Mesodermal cell (in vitro differentiated cells): ENCODE measurements at regions not wholly inside any gene's neighbourhood (a gene's known extent, or its start where the extent isn't known, plus 50 kb on each side); places are given as distances from the start of the nearest gene placed in this dataset.

Source experiments
- H3K27ac ChIP-seq: 2 replicates; pipeline ENCODE4 v1.7.0; 2013; ENCODE audit warnings: mild to moderate bottlenecking, low read depth, low read length, moderate library complexity; ENCODE audit not compliant: severe bottlenecking
- H3K36me3 ChIP-seq: 2 replicates; pipeline ENCODE4 v1.7.1; 2013; ENCODE audit warnings: mild to moderate bottlenecking, low read length, moderate library complexity; ENCODE audit not compliant: control insufficient read depth, insufficient read depth
- H3K4me1 ChIP-seq: one replicate; pipeline ENCODE4 v1.7.1; 2013; ENCODE audit warnings: mild to moderate bottlenecking, low read length; ENCODE audit not compliant: insufficient read depth, control insufficient read depth, poor library complexity, severe bottlenecking
- H3K4me3 ChIP-seq: 2 replicates; pipeline ENCODE4 v1.7.0; 2013; ENCODE audit warnings: low read length, control low read depth, mild to moderate bottlenecking; ENCODE audit not compliant: insufficient read depth, poor library complexity, severe bottlenecking; ENCODE audit errors: extremely low read depth
- H3K9me3 ChIP-seq: 2 replicates; pipeline ENCODE4 v1.7.1; 2013; ENCODE audit warnings: mild to moderate bottlenecking, low read length, moderate library complexity; ENCODE audit not compliant: control insufficient read depth
- WGBS, 2 experiments: methylation state at CpG; one replicate each; pipeline ENCODE4 v1.1.5; 2013; ENCODE audit warnings: missing lambda C conversion rate in 2 of 2; ENCODE audit not compliant: insufficient coverage in 2 of 2; 5-methylcytosine and 5-hydroxymethylcytosine counted together

DNA sequence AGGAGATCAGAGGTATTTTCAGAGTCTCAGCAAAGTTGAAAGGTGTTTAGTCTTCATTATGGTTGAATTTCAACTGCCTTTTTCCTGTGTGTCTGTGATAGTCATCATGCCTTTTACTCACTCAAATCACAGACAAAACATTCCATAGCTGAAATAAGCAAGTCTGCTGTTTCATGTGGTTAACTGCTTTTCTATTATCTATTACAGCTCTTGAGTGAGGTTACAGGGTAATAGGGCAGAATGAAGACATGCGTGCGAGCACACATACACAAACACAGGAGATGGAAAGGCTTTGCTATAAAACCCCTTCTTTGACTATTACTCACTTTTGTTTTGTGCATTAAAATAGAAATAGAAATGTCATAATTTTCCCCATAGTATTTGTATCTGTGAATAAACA lies 192.6 kb upstream of the RARB start:
- WGBS, 2 experiments = no CpG with 5 or more reads among the region's 2 CpGs
- Histone ChIP-seq H3K4me1 (peaks cover 12% of the 10 kb centered on the region), H3K36me3 (no peaks in the 10 kb centered on the region), H3K27ac (peak overlapping the region; percentile 75), H3K9me3 (no peaks in the 10 kb centered on the region), H3K4me3 (no peak overlapping the region)

DNA sequence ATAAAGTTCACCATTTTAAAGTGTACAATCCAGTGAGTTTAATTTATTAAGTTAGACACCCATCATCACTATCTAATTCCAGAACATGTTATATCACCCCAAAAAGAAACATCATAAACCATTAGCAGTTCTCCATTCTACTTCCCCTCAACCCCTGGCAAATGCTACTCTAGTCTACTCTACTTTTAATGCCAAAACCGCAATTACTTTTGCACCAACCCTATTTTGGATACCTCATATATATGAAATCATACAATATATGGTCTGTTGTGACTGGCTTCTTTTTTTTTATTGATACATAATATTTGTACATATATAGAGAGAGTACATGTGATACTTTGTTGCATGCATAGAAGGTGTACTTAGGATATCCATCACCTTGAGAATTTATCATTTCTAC lies 190.5 kb upstream of the RARB start:
- Histone ChIP-seq H3K27ac (no peak overlapping the region), H3K9me3 (peaks cover 4% of the 10 kb centered on the region), H3K4me1 (peaks cover 12% of the 10 kb centered on the region), H3K36me3 (no peaks in the 10 kb centered on the region), H3K4me3 (no peak overlapping the region)
- no CpG with 5 or more reads among the region's 1 CpG for WGBS, 2 experiments

- Histone ChIP-seq H3K9me3 (peaks cover 10% of the 10 kb centered on the region), H3K36me3 (no peaks in the 10 kb centered on the region), H3K27ac (no peak overlapping the region), H3K4me3 (no peak overlapping the region), H3K4me1 (peaks cover 12% of the 10 kb centered on the region)
- no CpG with 5 or more reads among the region's 1 CpG for WGBS, 2 experiments
These were observed 189.0 kb upstream of the RARB start for GRCh38 chr3:25239042-25239441.

DNA sequence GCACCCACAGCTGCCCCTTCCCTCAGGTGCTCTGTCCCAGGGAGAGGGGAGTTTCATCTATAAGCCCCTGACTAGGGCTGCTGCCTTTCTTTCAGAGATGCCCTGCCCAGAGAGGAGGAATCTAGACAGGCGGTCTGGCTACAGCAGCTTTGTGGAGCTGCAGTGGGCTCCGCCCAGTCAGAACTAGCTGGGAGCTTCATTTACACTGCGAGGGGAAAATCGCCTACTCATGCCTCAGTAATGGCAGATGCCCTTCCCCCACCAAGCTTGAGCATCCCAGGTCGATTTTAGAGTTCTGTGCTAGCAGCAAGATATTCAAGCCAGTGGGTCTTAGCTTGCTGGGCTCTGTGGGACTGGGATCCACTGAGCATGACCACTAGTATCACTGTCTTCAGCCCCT lies 181.2 kb upstream of the RARB start:
- Histone ChIP-seq H3K4me1 (peaks cover 5% of the 10 kb centered on the region), H3K9me3 (peaks cover 16% of the 10 kb centered on the region), H3K4me3 (no peak overlapping the region), H3K36me3 (no peaks in the 10 kb centered on the region), H3K27ac (no peak overlapping the region)
- 80 to 84% methylated on average over 4 to 5 of the region's 5 CpGs for WGBS, 2 experiments

DNA sequence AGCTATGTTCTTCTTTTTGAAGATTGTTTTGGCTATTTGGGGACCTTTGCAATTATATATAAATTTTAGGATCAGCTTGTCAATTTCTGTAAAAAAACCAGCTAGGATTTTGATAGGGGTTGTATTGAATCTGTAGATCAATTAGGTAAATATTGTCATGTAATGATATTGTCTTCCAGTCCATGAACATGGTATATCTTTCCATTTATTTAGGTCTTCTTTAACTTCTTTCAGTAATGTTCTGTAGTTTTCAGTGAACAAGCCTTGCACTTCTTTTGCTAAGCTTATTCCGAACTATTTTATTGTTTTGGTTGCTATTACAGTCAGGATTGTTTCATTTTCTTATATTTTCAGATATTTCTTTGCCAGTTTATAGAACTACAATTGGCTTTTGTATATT lies 175.8 kb upstream of the RARB start:
- Histone ChIP-seq H3K9me3 (peaks cover 7% of the 10 kb centered on the region), H3K4me1 (no peaks in the 10 kb centered on the region), H3K36me3 (no peaks in the 10 kb centered on the region), H3K4me3 (no peak overlapping the region), H3K27ac (no peak overlapping the region)
- WGBS, 2 experiments = no CpG with 5 or more reads among the region's 1 CpG

DNA sequence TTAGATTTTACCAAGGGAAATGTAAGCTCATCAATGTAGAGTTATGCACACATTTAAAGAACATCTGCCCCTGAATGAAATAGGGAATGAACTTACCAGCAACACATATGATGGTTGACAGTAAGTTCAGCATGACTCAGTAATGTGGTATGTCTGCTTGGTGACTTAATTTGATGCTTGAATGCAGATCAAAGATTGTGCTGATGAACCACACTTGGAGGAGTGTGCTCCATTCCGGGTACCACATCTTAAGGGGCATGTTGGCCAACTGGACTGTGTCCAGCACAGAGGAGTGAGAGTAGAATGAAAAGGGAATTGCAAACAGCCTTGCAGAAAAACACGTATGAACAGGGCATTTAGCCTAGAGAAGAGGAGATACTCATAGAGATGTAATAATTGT lies 171.0 kb upstream of the RARB start:
- no peaks in the 10 kb centered on the region for H3K36me3 ChIP-seq

DNA sequence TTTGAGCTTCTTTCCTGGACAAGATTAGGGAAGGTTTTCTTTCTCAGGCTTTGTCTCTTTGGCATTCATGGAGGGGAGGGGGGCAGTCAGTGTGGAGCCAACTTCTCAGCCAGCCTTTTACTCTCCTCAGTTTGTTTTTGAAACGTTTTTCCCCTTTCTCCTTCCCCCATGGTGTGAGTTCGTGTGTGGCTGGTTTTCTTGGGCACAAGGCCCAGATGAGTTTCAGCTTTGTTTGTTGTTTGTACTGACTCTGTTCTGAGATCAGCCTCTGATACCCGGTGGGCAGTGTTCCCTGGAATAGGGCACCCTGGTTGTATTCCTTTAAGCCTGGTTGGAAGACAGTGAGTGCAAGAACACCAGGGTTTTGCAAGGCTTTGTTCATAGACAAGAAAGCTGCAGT lies 168.2 kb upstream of the RARB start:
- H3K4me1 ChIP-seq = no peaks in the 10 kb centered on the region
- H3K4me3 ChIP-seq = no peak overlapping the region
- H3K27ac ChIP-seq = no peak overlapping the region
- no peaks in the 10 kb centered on the region for H3K36me3 ChIP-seq
- H3K9me3 ChIP-seq = no peaks in the 10 kb centered on the region
- 88% methylated on average over 1 of the region's 3 CpGs; no CpG with 5 or more reads in 1 of the 2 experiments for WGBS, 2 experiments

More for the DNA sequence above, 171.0 kb upstream of the RARB start:
- 89 to 92% methylated on average over 1 to 2 of the region's 2 CpGs for WGBS, 2 experiments
- Histone ChIP-seq H3K9me3 (no peaks in the 10 kb centered on the region), H3K4me1 (no peaks in the 10 kb centered on the region), H3K4me3 (no peak overlapping the region), H3K27ac (no peak overlapping the region)

DNA sequence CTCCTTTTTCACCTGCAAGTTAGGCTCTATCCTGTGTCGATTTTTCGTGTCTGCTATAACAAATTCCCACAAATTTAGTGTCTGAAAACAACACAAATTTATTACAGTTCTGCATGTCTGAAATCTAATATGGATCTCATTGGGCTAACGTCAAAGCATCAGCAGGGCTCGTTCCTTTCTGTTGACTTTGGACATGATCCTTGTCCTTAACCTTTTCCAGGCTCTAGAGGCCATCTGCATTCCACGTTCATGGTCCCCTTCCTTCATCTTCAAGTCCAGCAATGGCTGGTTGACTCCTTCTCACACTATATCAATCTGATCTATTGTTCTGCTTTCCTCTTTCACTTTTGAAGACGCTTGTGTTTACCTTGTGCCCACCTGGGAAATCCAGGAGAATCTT lies 165.7 kb upstream of the RARB start:
- 86 to 95% methylated on average over 5 to 6 of the region's 6 CpGs for WGBS, 2 experiments
- H3K36me3 ChIP-seq = no peaks in the 10 kb centered on the region
- no peak overlapping the region for H3K4me3 ChIP-seq
- peaks cover 7% of the 10 kb centered on the region for H3K4me1 ChIP-seq
- no peaks in the 10 kb centered on the region for H3K9me3 ChIP-seq
- H3K27ac ChIP-seq = no peak overlapping the region

DNA sequence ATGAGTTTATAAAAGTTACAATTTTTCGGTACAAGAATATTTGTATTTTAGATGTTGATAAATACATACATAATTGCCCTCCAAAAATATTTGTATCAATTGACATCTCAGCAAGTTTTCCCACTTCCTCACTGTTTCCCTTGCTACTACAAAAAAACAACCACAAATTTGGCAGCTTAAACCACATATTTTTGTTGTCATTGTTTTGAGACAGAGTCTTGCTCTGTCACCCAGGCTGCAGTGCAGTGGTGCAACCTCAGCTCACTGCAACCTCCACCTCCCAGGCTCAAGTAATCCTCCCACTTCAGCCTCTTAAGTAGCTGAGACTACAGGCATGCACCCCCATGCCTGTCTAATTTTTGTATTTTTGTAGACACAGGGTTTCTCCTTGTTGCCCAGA lies 162.8 kb upstream of the RARB start:
- no peak overlapping the region for H3K4me3 ChIP-seq
- no peak overlapping the region for H3K27ac ChIP-seq
- no peaks in the 10 kb centered on the region for H3K9me3 ChIP-seq
- H3K36me3 ChIP-seq = no peaks in the 10 kb centered on the region
- peaks cover 7% of the 10 kb centered on the region for H3K4me1 ChIP-seq
- no CpG with 5 or more reads among the region's 1 CpG for WGBS, 2 experiments

DNA sequence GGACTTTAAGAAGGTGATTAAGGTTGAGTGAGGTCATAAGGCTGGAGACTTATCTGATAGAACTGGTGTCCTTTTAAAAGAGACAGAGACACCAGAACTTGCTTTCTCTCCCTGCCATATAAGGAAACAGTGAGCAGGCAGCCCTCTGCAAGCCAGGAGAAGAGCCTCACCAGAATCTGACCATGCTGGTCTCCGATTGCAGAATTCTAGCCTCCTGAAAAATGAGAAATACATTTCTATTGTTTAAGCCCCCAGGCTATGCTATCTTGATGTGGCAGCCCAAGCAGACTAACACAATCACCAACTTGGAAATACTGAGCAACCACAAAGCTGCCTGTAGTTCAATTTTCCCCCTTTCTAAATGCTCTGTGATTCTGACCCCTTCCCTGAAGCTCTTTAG lies 161.4 kb upstream of the RARB start:
- no peaks in the 10 kb centered on the region for H3K36me3 ChIP-seq
- peaks cover 7% of the 10 kb centered on the region for H3K4me1 ChIP-seq
- 100% methylated on average over 1 of the region's 1 CpG for WGBS, 2 experiments
- no peak overlapping the region for H3K4me3 ChIP-seq
- H3K9me3 ChIP-seq = no peaks in the 10 kb centered on the region
- peak overlapping the region; percentile 50 for H3K27ac ChIP-seq

DNA sequence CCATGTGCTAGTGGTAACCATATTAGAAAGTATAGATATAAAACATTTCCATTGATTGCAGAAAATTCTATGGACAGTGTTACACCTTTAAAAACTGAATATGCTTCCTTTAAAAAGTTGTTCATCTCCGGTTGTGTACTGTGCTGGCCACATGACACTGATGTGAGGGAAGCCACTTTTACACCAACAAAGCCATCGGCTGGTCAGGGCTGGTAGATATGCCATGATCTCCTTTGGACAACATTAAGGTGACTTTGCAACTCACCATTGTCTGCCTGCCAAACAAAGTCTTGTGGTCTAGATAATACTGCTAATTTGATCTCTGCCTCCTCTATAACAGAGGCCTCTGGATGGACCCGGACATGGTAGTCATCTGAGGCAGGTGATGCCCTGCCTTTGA lies 156.0 kb upstream of the RARB start:
- WGBS, 2 experiments = 67 to 94% methylated on average over 1 to 2 of the region's 3 CpGs
- Histone ChIP-seq H3K36me3 (no peaks in the 10 kb centered on the region), H3K4me3 (no peak overlapping the region), H3K9me3 (no peaks in the 10 kb centered on the region), H3K4me1 (peaks cover under 1% of the 10 kb centered on the region), H3K27ac (no peak overlapping the region)
